Natural killer cell (primary cell): ENCODE measurements at regions not wholly inside any gene's neighbourhood (a gene's known extent, or its start where the extent isn't known, plus 50 kb on each side); places are given as distances from the start of the nearest gene placed in this dataset.
"Not testable (repeated sequence)": the region's sequence is repeated elsewhere in the genome, so short reads cannot be mapped to it uniquely, and the experiment has no call there.

ENCODE experiments used
- ATAC-seq, 3 donors: fragments of 150-1000 bp in 2 of 3; fragments of 200-7000 bp in 1 of 3; cut with Tn5 transposase; 1 replicate in 1 of 3; 2 replicates in 2 of 3; pipeline ENCODE4 v1.10.0; 2021; ENCODE audit warnings: mild to moderate bottlenecking in 2 of 3, moderate library complexity in 2 of 3
- DNase-seq, 2 donors: peaks; one replicate each; pipeline versions ENCODE4 v3.0.0 to v3.0.0-alpha.2; 2013 to 2021; ENCODE audit warnings: mixed read lengths in 1 of 2
- H3K27ac ChIP-seq: one replicate; pipeline ENCODE4 v1.5.1; 2013; ENCODE audit warnings: mild to moderate bottlenecking, low read length
- H3K27me3 ChIP-seq: one replicate; pipeline ENCODE4 v1.6.1; 2013; ENCODE audit warnings: low read length; ENCODE audit not compliant: control insufficient read depth, insufficient read depth
- H3K36me3 ChIP-seq: one replicate; pipeline ENCODE4 v1.6.1; 2013; ENCODE audit warnings: low read length; ENCODE audit not compliant: control insufficient read depth, insufficient read depth
- H3K4me1 ChIP-seq: one replicate; pipeline ENCODE4 v1.6.1; 2013; ENCODE audit warnings: low read length; ENCODE audit not compliant: control insufficient read depth, insufficient read depth
- H3K4me3 ChIP-seq: one replicate; pipeline ENCODE4 v1.5.1; 2013; ENCODE audit warnings: low read length
- H3K9me3 ChIP-seq: one replicate; pipeline ENCODE4 v1.6.1; 2013; ENCODE audit warnings: low read length; ENCODE audit not compliant: control insufficient read depth, insufficient read depth
- H3K27ac Mint-ChIP-seq, 2 donors: one replicate each; pipeline ENCODE4 v1.8.0; 2022; ENCODE audit warnings: mild to moderate bottlenecking in 2 of 2, mixed read lengths in 2 of 2, moderate library complexity in 1 of 2
- H3K27me3 Mint-ChIP-seq, 2 donors: one replicate each; pipeline ENCODE4 v1.8.0; 2022; ENCODE audit warnings: low read depth in 2 of 2, mixed read lengths in 2 of 2
- H3K36me3 Mint-ChIP-seq: one replicate; pipeline ENCODE4 v1.8.0; 2022; ENCODE audit warnings: mixed read lengths
- H3K4me1 Mint-ChIP-seq, 2 donors: one replicate each; pipeline ENCODE4 v1.8.0; 2022; ENCODE audit warnings: mixed read lengths in 2 of 2
- H3K4me3 Mint-ChIP-seq: one replicate; pipeline ENCODE4 v1.8.0; 2022; ENCODE audit warnings: mild to moderate bottlenecking, moderate library complexity, mixed read lengths
- H3K9me3 Mint-ChIP-seq, 2 donors: one replicate each; pipeline ENCODE4 v1.8.0; 2022; ENCODE audit warnings: mixed read lengths in 2 of 2
- WGBS: methylation state at CpG from one replicate; pipeline ENCODE4 v1.1.7; 2013; ENCODE audit warnings: missing lambda C conversion rate; ENCODE audit not compliant: insufficient coverage; 5-methylcytosine and 5-hydroxymethylcytosine counted together
- intact Hi-C: fragments of 100-400 bp; cut with micrococcal nuclease; formaldehyde crosslinking; loops from one replicate; pipeline ENCODE4 v1.14.2; 2022

GRCh38 chr5:34128890-34129289 lies 85.9 kb upstream of the C1QTNF3 start:
- H3K4me1 ChIP-seq, result not testable (repeated sequence)

GRCh38 chr5:34154988-34155387 lies 112.0 kb upstream of the C1QTNF3 start:
- intact Hi-C loops, H3K4me3 ChIP-seq, H3K9me3 Mint-ChIP-seq, H3K36me3 ChIP-seq, ATAC-seq, H3K27me3 ChIP-seq, H3K4me1 ChIP-seq, H3K27ac Mint-ChIP-seq, H3K27ac ChIP-seq, H3K4me1 Mint-ChIP-seq, H3K4me3 Mint-ChIP-seq, H3K27me3 Mint-ChIP-seq, H3K9me3 ChIP-seq, H3K36me3 Mint-ChIP-seq, DNase-seq: not testable (repeated sequence)
- WGBS, result 100% methylated on average over 2 of the region's 4 CpGs

More at GRCh38 chr5:34128890-34129289, 85.9 kb upstream of the C1QTNF3 start:
- H3K27me3 Mint-ChIP-seq, H3K4me3 ChIP-seq, H3K27ac Mint-ChIP-seq, H3K9me3 ChIP-seq, H3K36me3 ChIP-seq, H3K9me3 Mint-ChIP-seq, H3K27ac ChIP-seq, DNase-seq, H3K27me3 ChIP-seq, ATAC-seq, intact Hi-C loops, H3K4me1 Mint-ChIP-seq, H3K4me3 Mint-ChIP-seq, H3K36me3 Mint-ChIP-seq: not testable (repeated sequence)

GRCh38 chr5:34156703-34157414 lies 113.8 kb upstream of the C1QTNF3 start:
- H3K27me3 Mint-ChIP-seq, H3K4me3 Mint-ChIP-seq, H3K4me1 Mint-ChIP-seq, intact Hi-C loops, H3K9me3 ChIP-seq, H3K27me3 ChIP-seq, H3K27ac ChIP-seq, H3K4me3 ChIP-seq, H3K36me3 ChIP-seq, H3K9me3 Mint-ChIP-seq, H3K27ac Mint-ChIP-seq, H3K4me1 ChIP-seq, ATAC-seq, DNase-seq, H3K36me3 Mint-ChIP-seq: not testable (repeated sequence)
- no CpG with 5 or more reads among the region's 4 CpGs for WGBS

GRCh38 chr5:34160904-34161303 lies 117.9 kb upstream of the C1QTNF3 start:
- H3K4me1 Mint-ChIP-seq, intact Hi-C loops, H3K27me3 Mint-ChIP-seq, H3K27ac Mint-ChIP-seq, H3K36me3 Mint-ChIP-seq, H3K27ac ChIP-seq, H3K9me3 ChIP-seq, H3K9me3 Mint-ChIP-seq, H3K27me3 ChIP-seq, H3K4me3 Mint-ChIP-seq, ATAC-seq, H3K4me1 ChIP-seq, H3K36me3 ChIP-seq, H3K4me3 ChIP-seq, DNase-seq: not testable (repeated sequence)
- 98% methylated on average over 3 of the region's 4 CpGs for WGBS

- H3K9me3 ChIP-seq, H3K27me3 Mint-ChIP-seq, H3K36me3 ChIP-seq, H3K27ac ChIP-seq, H3K4me1 Mint-ChIP-seq, H3K4me1 ChIP-seq, H3K9me3 Mint-ChIP-seq, intact Hi-C loops, H3K4me3 Mint-ChIP-seq, H3K27me3 ChIP-seq, H3K36me3 Mint-ChIP-seq, DNase-seq, ATAC-seq, H3K4me3 ChIP-seq, H3K27ac Mint-ChIP-seq: not testable (repeated sequence)
Observed at GRCh38 chr5:34171398-34171797, 128.4 kb upstream of the C1QTNF3 start.

- WGBS, result 96% methylated on average over 10 of the region's 10 CpGs
- peak; percentile 1 to 21 for DNase-seq
- H3K4me1 Mint-ChIP-seq, H3K9me3 Mint-ChIP-seq, H3K4me1 ChIP-seq, H3K27ac ChIP-seq, H3K27me3 ChIP-seq, H3K9me3 ChIP-seq, H3K4me3 Mint-ChIP-seq, H3K36me3 ChIP-seq, intact Hi-C loops, H3K4me3 ChIP-seq, H3K27me3 Mint-ChIP-seq, ATAC-seq, H3K36me3 Mint-ChIP-seq: not testable (repeated sequence)
- peak overlapping the region; percentile 5 to 17 for H3K27ac Mint-ChIP-seq
Observed at GRCh38 chr5:34179453-34180190, 136.6 kb upstream of the C1QTNF3 start.

GRCh38 chr5:34180225-34180624 lies 137.2 kb upstream of the C1QTNF3 start:
- H3K4me1 Mint-ChIP-seq, H3K27ac ChIP-seq, H3K27me3 Mint-ChIP-seq, H3K36me3 Mint-ChIP-seq, intact Hi-C loops, H3K4me1 ChIP-seq, ATAC-seq, H3K9me3 ChIP-seq, H3K4me3 Mint-ChIP-seq, DNase-seq, H3K27me3 ChIP-seq, H3K9me3 Mint-ChIP-seq, H3K4me3 ChIP-seq, H3K36me3 ChIP-seq: not testable (repeated sequence)
- peak overlapping the region; percentile 5 to 17 for H3K27ac Mint-ChIP-seq
- WGBS, result 96% methylated on average over 8 of the region's 10 CpGs
